GM12891 (cell line): ENCODE measurements at regions not wholly inside any gene's neighbourhood (a gene's known extent, or its start where the extent isn't known, plus 50 kb on each side); places are given as distances from the start of the nearest gene placed in this dataset.
"Not testable (repeated sequence)": the region's sequence is repeated elsewhere in the genome, so short reads cannot be mapped to it uniquely, and the experiment has no call there.

Experiments used
- DNase-seq: peaks from one replicate; pipeline ENCODE4 v3.0.0; 2011; ENCODE audit warnings: low spot score; ENCODE audit not compliant: insufficient read length
- FAIRE-seq: peaks from 2 replicates; lab custom pipeline; 2011; peaks lifted over from hg19 to GRCh38; lab: Jason Lieb, UNC
- PAX5 ChIP-seq: IDR thresholded peaks from 2 replicates; pipeline ENCODE4 v1.6.1; 2011; ENCODE audit warnings: low read length, moderate library complexity, mild to moderate bottlenecking; ENCODE audit not compliant: insufficient read depth, severe bottlenecking
- POLR2A ChIP-seq: IDR thresholded peaks from 2 replicates; pipeline ENCODE4 v1.6.1; 2011; ENCODE audit warnings: low read depth, low read length, control low read depth
- POLR2AphosphoS5 ChIP-seq: IDR thresholded peaks from 2 replicates; pipeline ENCODE4 v1.6.1; 2011; ENCODE audit warnings: low read depth, low read length, control low read depth
- POU2F2 ChIP-seq: IDR thresholded peaks from 2 replicates; pipeline ENCODE4 v1.6.1; 2011; ENCODE audit warnings: low read depth, mild to moderate bottlenecking, control low read depth, low read length, moderate library complexity
- SPI1 ChIP-seq: IDR thresholded peaks from 2 replicates; pipeline ENCODE4 v1.6.1; 2011; ENCODE audit warnings: low read depth, low read length, control low read depth
- TAF1 ChIP-seq: IDR thresholded peaks from 2 replicates; pipeline ENCODE4 v1.6.1; 2011; ENCODE audit warnings: low read depth, low read length, control low read depth

GRCh38 chr6:103719545-103719944 is 1140.2 kb downstream of the HACE1 start:
- no peak for TF ChIP-seq SPI1
- FAIRE-seq, result no peak
- DNase-seq, result no peak

DNA sequence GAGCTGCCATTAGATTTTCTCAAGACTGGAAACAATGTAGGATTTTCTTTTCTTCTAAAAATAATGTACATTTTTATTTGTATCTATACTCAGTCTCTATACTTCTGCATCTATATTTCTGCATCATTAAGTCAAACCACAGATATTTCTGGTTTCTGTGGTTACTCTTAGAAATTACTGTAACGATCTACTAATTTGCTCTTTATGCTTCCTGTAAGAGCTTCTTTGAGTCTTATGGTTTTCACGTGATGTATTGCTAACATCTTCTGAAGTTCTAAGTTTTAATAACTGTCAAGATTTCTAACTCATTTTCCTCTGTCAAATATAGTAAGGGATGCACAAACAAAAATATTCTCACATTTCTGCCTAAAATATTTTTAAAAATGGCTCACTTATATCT is 1144.5 kb downstream of the HACE1 start:
- FAIRE-seq (no peak), DNase-seq (no peak)
- no peak for TF ChIP-seq SPI1
- no peak for TF ChIP-seq TAF1
- no peak for TF ChIP-seq POU2F2
- TF ChIP-seq POLR2A, result no peak
- no peak for TF ChIP-seq POLR2AphosphoS5
- no peak for TF ChIP-seq PAX5

GRCh38 chr6:103709236-103709635 is 1150.5 kb downstream of the HACE1 start:
- FAIRE-seq, DNase-seq: not testable (repeated sequence)

GRCh38 chr6:103707596-103708325 is 1152.0 kb downstream of the HACE1 start:
- DNase-seq (no peak), FAIRE-seq (no peak)
- no peak for TF ChIP-seq SPI1

DNA sequence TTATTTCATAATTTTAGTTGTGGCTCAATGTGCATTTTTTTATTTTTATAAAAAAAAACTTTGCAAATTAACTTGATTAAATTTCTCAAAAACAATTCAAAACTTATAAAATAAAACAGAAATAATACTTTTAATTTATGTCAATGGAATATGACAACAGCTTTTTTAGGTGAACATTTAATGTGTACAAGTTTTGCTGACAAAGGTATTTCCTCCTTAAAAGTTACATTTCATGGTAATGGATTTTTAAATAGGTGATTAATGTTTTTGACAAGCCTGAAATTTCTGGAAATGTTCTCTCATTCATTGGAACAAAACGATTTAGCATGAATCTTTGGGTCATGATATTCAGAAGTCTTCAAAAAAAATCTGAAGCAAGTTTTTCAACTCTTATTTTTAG is 1160.0 kb downstream of the HACE1 start:
- no peak for TF ChIP-seq PAX5
- no peak for TF ChIP-seq POU2F2
- TF ChIP-seq POLR2A, result no peak
- no peak for TF ChIP-seq TAF1
- TF ChIP-seq POLR2AphosphoS5, result no peak
- no peak for TF ChIP-seq SPI1
- DNase-seq (no peak), FAIRE-seq (no peak)

DNA sequence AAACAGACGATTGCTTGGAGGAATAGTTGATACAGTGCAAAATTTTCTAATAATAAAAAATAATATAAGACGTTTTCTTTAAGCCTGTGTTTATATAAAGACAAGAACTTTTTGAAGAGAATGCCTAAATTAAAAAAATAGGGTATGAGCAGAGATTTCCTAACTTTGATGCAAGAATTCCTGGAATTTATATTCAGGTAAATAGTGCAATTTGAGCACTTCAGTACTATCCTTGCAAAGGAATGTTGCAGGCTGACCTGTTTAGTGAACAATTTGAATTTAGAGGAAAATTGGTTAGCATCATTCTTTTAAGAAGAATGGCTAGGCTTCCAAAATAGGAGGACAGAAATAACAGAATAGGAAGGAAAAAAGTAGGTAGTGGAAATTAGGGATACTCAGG is 1172.3 kb downstream of the HACE1 start:
- no peak for TF ChIP-seq PAX5
- TF ChIP-seq TAF1, result no peak
- no peak for TF ChIP-seq POU2F2
- no peak for TF ChIP-seq SPI1
- no peak for TF ChIP-seq POLR2AphosphoS5
- TF ChIP-seq POLR2A, result no peak
- DNase-seq (no peak), FAIRE-seq (no peak)

DNA sequence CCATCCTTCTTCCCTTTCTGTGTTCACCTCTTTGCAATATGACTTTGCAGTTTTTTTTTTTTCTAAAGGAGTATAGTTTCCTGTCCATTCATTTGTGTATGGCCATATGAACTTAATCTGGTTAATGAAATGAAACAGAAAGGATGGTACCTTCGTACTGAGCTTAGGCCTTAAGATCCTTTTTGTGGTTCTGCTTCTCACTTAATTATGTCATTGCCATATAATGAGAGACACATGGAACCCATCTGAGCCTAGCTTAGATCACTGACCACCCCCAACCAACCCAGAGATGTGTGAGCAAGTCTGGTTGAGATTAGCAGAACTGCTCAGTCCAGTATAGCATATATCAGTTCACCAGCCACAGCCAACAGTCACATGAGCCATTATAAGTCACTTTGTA is 1179.6 kb downstream of the HACE1 start:
- TF ChIP-seq TAF1 (no peak), POLR2A (no peak), SPI1 (no peak), POLR2AphosphoS5 (no peak), POU2F2 (no peak), PAX5 (no peak)
- DNase-seq (no peak), FAIRE-seq (no peak)

- FAIRE-seq (no peak), DNase-seq (no peak)
- no peak for TF ChIP-seq PAX5
- TF ChIP-seq TAF1, result no peak
- TF ChIP-seq POU2F2, result no peak
- no peak for TF ChIP-seq POLR2A
- TF ChIP-seq SPI1, result no peak
- TF ChIP-seq POLR2AphosphoS5, result no peak
Observed at GRCh38 chr6:103677290-103677689, 1182.4 kb downstream of the HACE1 start.

- no peak for DNase-seq
- TF ChIP-seq POU2F2, result no peak
- TF ChIP-seq TAF1, result no peak
- TF ChIP-seq PAX5, result no peak
- no peak for TF ChIP-seq POLR2AphosphoS5
- TF ChIP-seq POLR2A, result no peak
- TF ChIP-seq SPI1, result no peak
- no peak for FAIRE-seq
Observed at GRCh38 chr6:103675807-103676406, 1183.8 kb downstream of the HACE1 start.

DNA sequence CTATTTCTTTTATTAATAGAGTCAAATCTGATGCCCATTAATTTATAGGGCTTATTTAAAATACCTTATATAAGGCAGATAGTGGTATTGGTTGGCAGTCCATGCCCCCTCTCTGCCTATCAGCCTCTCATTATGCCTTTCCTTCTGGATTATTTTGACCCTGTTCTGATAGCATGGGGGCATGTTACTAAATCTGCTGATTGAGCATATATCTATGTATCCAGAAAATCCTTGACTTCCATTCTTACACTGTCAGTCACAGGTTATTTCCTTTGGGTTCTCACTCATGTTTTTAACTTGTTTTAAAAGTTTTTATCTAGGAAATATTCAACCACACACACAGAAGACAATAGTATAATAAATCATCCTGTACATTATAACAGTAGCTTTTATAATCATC is 1184.9 kb downstream of the HACE1 start:
- FAIRE-seq, result no peak
- no peak for DNase-seq

More for the DNA sequence above, 1184.9 kb downstream of the HACE1 start:
- TF ChIP-seq POLR2A (no peak), POLR2AphosphoS5 (no peak), SPI1 (no peak), PAX5 (no peak), POU2F2 (no peak), TAF1 (no peak)
